Daoy (cell line): ENCODE measurements at regions not wholly inside any gene's neighbourhood (a gene's known extent, or its start where the extent isn't known, plus 50 kb on each side); places are given as distances from the start of the nearest gene placed in this dataset.
A peak's percentile ranks its signal among the peaks of the same experiment; 100 is the strongest.

ENCODE experiments used
- DNase-seq: peaks from one replicate; pipeline ENCODE4 v3.0.0-alpha.2; 2015; ENCODE audit warnings: low read depth

DNA sequence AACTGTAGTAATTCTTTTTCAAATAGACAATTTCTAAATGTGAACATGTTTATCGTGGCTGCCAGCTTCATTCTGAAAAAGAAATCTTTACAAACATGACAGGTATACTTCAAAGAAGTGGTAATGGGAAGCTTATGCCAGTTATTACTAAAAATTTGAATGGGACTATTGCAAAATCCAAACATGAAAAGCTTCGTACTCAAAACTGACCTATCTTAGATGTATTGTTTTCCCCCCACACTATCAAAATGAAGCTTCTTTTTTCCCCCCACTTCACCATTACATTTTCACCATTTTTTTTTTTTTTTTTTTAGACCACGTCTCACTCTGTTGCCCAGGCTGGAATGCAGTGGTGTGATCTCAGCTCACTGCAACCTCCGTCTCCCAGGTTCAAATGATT is 50.4 kb upstream of the SERTAD2 start:
- no peak for DNase-seq

DNA sequence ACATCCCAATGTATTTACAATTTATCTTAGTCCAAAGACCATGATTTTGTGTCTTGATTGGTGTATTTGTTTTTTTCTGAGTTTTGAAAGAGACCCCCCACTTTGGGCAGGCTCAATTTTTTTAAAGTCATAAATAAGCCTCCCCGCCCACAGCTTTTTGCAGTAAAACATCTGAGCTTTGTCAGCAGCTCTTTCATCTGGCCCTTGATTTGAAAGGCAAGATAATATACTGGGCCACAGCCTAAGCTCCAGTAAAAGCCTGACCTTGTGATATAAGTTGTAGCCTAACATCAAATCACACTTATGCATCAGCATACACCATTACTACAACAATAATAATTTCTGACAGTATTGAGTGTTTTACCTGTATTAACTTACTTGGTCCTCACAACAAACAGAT is 51.3 kb upstream of the SERTAD2 start:
- no peak for DNase-seq

- no peak for DNase-seq
Observed at GRCh38 chr2:64707276-64707675, 53.6 kb upstream of the SERTAD2 start.

DNA sequence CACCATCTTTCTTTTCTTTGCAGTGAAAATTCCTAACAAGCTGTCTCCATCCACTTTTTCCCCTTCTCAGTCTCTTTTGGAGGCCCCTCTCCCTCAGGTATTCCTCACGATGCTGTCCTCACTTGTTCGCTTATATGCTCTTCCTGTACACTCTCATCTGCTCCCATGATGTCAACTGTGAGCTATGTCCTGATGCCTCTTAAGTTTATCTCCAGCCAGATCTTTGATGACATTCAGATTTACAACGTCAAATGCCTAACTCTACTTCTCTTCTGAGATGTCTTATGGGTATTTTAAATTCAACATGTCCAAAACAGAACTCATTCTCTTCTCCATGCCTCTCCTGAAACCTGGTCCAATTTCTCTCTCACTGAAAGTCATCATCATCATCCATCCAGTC is 55.1 kb upstream of the SERTAD2 start:
- DNase-seq, result no peak

GRCh38 chr2:64711252-64711800 is 57.6 kb upstream of the SERTAD2 start:
- peak; percentile 19 for DNase-seq

- no peak for DNase-seq
Observed at GRCh38 chr2:64713686-64714085, 60.0 kb upstream of the SERTAD2 start.

- DNase-seq, result no peak
Observed at GRCh38 chr2:64716569-64716968, 62.9 kb upstream of the SERTAD2 start.

GRCh38 chr2:64718250-64718885 is 64.7 kb upstream of the SERTAD2 start:
- no peak for DNase-seq

GRCh38 chr2:64720535-64721319 is 67.0 kb upstream of the SERTAD2 start:
- no peak for DNase-seq

GRCh38 chr2:64721320-64721623 is 67.6 kb upstream of the SERTAD2 start:
- no peak for DNase-seq

GRCh38 chr2:64722291-64723044 is 68.8 kb upstream of the SERTAD2 start:
- DNase-seq, result no peak

DNA sequence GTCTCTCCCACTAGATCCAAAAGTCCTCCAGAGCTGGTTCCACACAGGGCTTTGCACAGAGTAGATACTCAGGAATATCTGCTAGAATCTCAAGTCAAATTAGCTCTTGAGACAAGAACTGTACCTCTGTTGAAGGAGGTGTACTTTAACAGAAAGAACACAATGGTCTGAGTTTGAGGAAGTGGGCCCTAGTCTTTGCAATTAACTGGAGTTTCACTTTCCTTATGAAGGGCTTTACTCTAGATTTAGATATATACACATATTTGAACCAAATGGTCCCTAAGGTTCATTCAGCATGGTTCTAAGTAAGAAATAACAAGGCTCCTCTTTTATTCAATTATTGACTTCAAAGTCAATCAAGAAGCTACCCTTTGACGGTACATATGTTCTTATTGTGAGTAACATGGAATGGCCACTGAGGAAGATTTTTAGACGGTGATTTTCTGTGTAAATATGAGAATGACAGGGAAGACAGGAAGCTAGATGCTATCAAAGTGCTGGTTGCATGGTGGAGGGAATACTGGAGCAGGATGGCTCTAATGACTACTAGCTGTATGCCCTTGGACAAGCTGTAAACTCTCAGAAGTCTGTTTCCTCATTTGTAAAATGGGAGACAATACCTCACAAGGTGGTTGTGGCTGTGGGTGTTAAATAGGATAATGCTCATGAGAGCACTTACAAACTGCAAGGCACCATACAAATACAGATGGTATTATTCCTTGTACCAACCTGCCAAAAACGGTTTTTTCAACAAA is 73.5 kb upstream of the SERTAD2 start:
- DNase-seq, result no peak

DNA sequence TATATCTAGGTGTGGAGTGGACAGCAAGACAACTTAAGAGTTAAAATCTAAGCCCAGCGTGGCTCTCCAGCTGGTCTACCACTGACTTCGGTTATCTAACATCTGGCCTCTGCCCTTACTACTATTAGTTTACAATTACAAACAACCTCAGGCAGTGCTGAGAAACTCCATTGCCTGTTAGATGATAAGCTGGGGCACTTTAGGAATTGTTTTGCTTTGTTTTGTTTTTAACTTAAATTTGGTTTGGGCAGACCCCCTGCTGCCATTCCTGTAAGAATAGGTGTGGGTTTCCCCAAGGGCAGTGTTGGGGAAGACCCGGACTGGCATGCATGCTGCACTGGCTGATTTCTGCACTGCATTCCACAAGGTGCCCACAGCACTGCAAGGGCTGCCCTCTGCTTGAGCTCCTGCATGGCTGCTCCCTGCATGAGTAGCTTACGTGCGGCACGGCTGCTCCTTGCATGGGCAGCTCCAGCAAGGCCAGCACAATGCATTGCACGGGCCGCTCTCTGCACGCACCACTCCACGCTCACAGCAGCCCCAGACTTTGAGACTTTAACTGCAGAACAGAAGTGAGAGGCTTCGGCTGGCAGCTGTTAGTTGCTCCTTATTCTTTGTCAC is 74.2 kb upstream of the SERTAD2 start:
- DNase-seq, result no peak

DNA sequence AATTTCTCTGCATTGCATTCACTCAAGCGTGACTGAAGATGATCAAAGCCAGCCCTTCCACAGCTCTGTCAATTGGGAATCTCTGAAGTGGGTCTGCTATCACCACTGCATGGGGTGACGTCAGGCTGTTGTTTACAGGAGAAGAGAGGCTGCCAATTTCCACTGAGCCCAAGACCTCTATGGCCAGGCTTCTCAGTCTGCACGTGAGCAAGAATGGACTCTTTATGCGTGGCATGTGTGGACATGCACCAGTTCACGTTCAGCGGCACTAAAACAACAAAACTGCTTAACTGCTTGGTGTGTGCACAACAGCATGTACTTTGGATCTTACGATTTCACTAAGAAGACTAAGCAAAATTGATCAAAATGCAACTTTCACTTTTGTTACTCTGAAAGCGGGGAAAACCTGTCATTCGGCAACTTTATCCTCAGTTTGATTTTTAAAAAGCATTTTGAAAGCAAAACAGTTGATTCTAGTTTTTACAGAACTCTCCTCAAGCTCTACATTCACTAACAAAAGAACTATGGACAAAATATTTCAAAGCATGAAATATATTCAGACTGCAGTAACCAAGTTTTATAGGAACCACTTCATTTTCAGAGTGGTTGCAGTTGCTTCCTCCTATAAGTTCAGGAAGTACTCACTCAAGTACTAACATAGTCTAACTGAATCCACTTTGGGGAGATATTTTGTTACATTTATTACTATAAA is 77.0 kb upstream of the SERTAD2 start:
- peak; percentile 60 for DNase-seq

GRCh38 chr2:64731263-64731643 is 77.5 kb upstream of the SERTAD2 start:
- no peak for DNase-seq

DNA sequence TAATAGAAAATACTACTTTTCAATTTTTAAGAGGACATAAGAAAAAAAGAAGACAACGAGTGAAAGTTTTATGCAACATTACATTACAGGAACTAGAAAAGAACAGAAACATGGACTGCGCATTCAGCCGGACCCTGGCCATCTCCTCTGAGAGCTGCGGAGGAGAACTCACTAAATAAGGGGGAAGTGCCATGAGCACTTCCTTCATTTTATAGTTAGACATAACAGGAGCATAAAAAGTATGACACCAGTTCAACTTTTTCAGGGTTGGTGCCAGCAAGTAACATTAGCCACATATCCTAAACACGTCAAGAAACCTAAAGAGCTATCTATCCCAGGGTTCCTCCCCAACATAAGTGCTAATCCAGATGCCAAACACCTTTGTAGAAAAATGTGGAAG is 78.0 kb upstream of the SERTAD2 start:
- DNase-seq, result no peak

GRCh38 chr2:64732146-64732545 is 78.4 kb upstream of the SERTAD2 start:
- DNase-seq, result no peak

GRCh38 chr2:64735504-64735903 is 81.8 kb upstream of the SERTAD2 start:
- DNase-seq, result no peak

DNA sequence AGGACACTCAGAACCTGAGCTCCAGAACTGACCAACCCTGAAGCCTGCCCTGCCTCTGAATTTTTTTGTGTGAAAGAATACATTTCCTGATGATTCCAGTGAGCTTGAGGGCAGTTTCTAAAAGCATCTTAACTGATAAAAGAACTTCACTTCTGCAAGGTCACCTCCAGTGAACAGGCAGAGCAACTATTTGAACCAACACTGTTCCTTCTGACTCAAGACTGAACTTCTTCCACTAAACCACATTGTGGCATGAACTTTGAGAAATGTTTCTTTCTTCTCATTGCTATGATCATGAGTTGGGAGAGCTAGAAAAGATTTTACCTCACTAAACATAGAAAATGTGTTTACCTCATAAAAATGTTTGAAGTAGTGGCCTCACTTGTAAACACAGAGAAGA is 83.8 kb upstream of the SERTAD2 start:
- DNase-seq, result no peak

- DNase-seq, result no peak
Observed at GRCh38 chr2:64738026-64738425, 84.3 kb upstream of the SERTAD2 start.

GRCh38 chr2:64742678-64743077 is 89.0 kb upstream of the SERTAD2 start:
- DNase-seq, result no peak
